Hepatocyte (in vitro differentiated cells): ENCODE measurements at regions not wholly inside any gene's neighbourhood (a gene's known extent, or its start where the extent isn't known, plus 50 kb on each side); places are given as distances from the start of the nearest gene placed in this dataset.
"Not testable (repeated sequence)": the region's sequence is repeated elsewhere in the genome, so short reads cannot be mapped to it uniquely, and the experiment has no call there.

ENCODE experiments used
- DNase-seq: peaks from one replicate; pipeline ENCODE4 v3.0.0-alpha.2; 2016; ENCODE audit warnings: low spot score
- H2AFZ ChIP-seq: fragments of 200-600 bp; sonication (generic); 2 replicates; pipeline ENCODE4 v1.6.0; 2016; ENCODE audit warnings: antibody characterized with exemption, mild to moderate bottlenecking
- H3K27ac ChIP-seq: fragments of 200-600 bp; sonication (generic); 2 replicates; pipeline ENCODE4 v1.5.1; 2016; ENCODE audit warnings: mild to moderate bottlenecking
- H3K27me3 ChIP-seq: fragments of 200-600 bp; sonication (generic); 2 replicates; pipeline ENCODE4 v1.6.1; 2016
- H3K36me3 ChIP-seq: fragments of 200-600 bp; sonication (generic); replicated peaks from 2 replicates; pipeline ENCODE4 v1.5.1; 2016; ENCODE audit warnings: low read depth; ENCODE audit not compliant: insufficient read depth
- H3K4me1 ChIP-seq: fragments of 200-600 bp; sonication (generic); 2 replicates; pipeline ENCODE4 v1.5.1; 2016; ENCODE audit warnings: mild to moderate bottlenecking, moderate library complexity; ENCODE audit not compliant: insufficient read depth
- H3K4me2 ChIP-seq: fragments of 200-600 bp; sonication (generic); 2 replicates; pipeline ENCODE4 v1.6.0; 2016
- H3K4me3 ChIP-seq: fragments of 200-600 bp; sonication (generic); 2 replicates; pipeline ENCODE4 v1.5.1; 2016; ENCODE audit warnings: mild to moderate bottlenecking
- H3K79me2 ChIP-seq: fragments of 200-600 bp; sonication (generic); 2 replicates; pipeline ENCODE4 v1.6.0; 2017; ENCODE audit warnings: mild to moderate bottlenecking
- H3K9me2 ChIP-seq: fragments of 200-600 bp; sonication (generic); replicated peaks from 2 replicates; pipeline ENCODE4 v1.6.0; 2017; ENCODE audit warnings: mild to moderate bottlenecking; ENCODE audit not compliant: insufficient read depth
- H3K9me3 ChIP-seq: fragments of 200-600 bp; sonication (generic); 2 replicates; pipeline ENCODE4 v1.5.1; 2016; ENCODE audit warnings: low read depth, mild to moderate bottlenecking
- H4K20me1 ChIP-seq: fragments of 200-600 bp; sonication (generic); 2 replicates; pipeline ENCODE4 v1.6.0; 2016; ENCODE audit warnings: mild to moderate bottlenecking; ENCODE audit not compliant: insufficient read depth, poor library complexity, severe bottlenecking
- CTCF ChIP-seq: fragments of 200-600 bp; sonication (generic); IDR thresholded peaks from 2 replicates; pipeline ENCODE4 v1.5.1; 2016; ENCODE audit warnings: antibody characterized with exemption, mild to moderate bottlenecking; ENCODE audit not compliant: poor library complexity
- EZH2 ChIP-seq: fragments of 200-600 bp; sonication (generic); IDR thresholded peaks from 2 replicates; pipeline ENCODE4 v1.6.1; 2016; ENCODE audit warnings: antibody characterized with exemption, mild to moderate bottlenecking, borderline replicate concordance
- EZH2phosphoT487 ChIP-seq: fragments of 200-600 bp; sonication (generic); IDR thresholded peaks from one replicate; pipeline ENCODE4 v1.6.1; 2018; ENCODE audit warnings: antibody characterized with exemption, mild to moderate bottlenecking, low read depth, moderate library complexity; ENCODE audit not compliant: unreplicated experiment, severe bottlenecking
- WGBS: methylation state at CpG from one replicate; pipeline ENCODE4 v1.1.6; 2016; ENCODE audit warnings: low lambda C conversion rate; ENCODE audit errors: missing lambda C conversion rate; 5-methylcytosine and 5-hydroxymethylcytosine counted together

- H3K36me3 ChIP-seq: no peaks in the 10 kb centered on the region
- 78% methylated on average over 3 of the region's 3 CpGs for WGBS
These were observed 197.5 kb downstream of the SOX4 start for GRCh38 chr6:21791056-21791455.

GRCh38 chr6:21791581-21791980, 198.0 kb downstream of the SOX4 start:
- Histone ChIP-seq H3K9me3 (no peaks in the 10 kb centered on the region), H3K79me2 (no peaks in the 10 kb centered on the region), H4K20me1 (no peaks in the 10 kb centered on the region), H3K27ac (no peak overlapping the region), H3K36me3 (no peaks in the 10 kb centered on the region), H3K4me1 (no peaks in the 10 kb centered on the region), H3K4me3 (no peak overlapping the region), H2AFZ (no peak overlapping the region), H3K9me2 (no peaks in the 10 kb centered on the region), H3K4me2 (no peak overlapping the region), H3K27me3 (no peaks in the 10 kb centered on the region)
- 42% methylated on average over 4 of the region's 4 CpGs for WGBS
- no peak for TF ChIP-seq EZH2
- TF ChIP-seq EZH2phosphoT487: no peak
- TF ChIP-seq CTCF: no peak
- DNase-seq: no peak

More at GRCh38 chr6:21791056-21791455, 197.5 kb downstream of the SOX4 start:
- H3K4me2 ChIP-seq: no peak overlapping the region
- no peaks in the 10 kb centered on the region for H3K4me1 ChIP-seq
- H3K4me3 ChIP-seq: no peak overlapping the region
- no peak overlapping the region for H3K27ac ChIP-seq
- TF ChIP-seq CTCF (no peak), EZH2phosphoT487 (no peak), EZH2 (no peak)
- H3K79me2 ChIP-seq: no peaks in the 10 kb centered on the region
- H3K9me2 ChIP-seq: no peaks in the 10 kb centered on the region
- H3K9me3 ChIP-seq: no peaks in the 10 kb centered on the region
- no peak for DNase-seq
- H3K27me3 ChIP-seq: no peaks in the 10 kb centered on the region
- H2AFZ ChIP-seq: no peak overlapping the region
- H4K20me1 ChIP-seq: no peaks in the 10 kb centered on the region

- Histone ChIP-seq H3K4me2 (no peak overlapping the region), H3K9me3 (no peaks in the 10 kb centered on the region)
- DNase-seq: no peak
These were observed 198.6 kb downstream of the SOX4 start for GRCh38 chr6:21792177-21792576.

GRCh38 chr6:21796979-21797378, 203.4 kb downstream of the SOX4 start:
- H3K9me2 ChIP-seq, H3K4me3 ChIP-seq, H3K79me2 ChIP-seq, H3K9me3 ChIP-seq, H4K20me1 ChIP-seq, H3K27ac ChIP-seq, H2AFZ ChIP-seq, H3K36me3 ChIP-seq, DNase-seq, H3K27me3 ChIP-seq, H3K4me2 ChIP-seq, H3K4me1 ChIP-seq: not testable (repeated sequence)
- no CpG with 5 or more reads among the region's 31 CpGs for WGBS

More at GRCh38 chr6:21792177-21792576, 198.6 kb downstream of the SOX4 start:
- Histone ChIP-seq H3K4me3 (no peak overlapping the region), H3K27ac (no peak overlapping the region), H3K36me3 (no peaks in the 10 kb centered on the region), H3K9me2 (no peaks in the 10 kb centered on the region), H3K4me1 (no peaks in the 10 kb centered on the region), H3K79me2 (no peaks in the 10 kb centered on the region), H2AFZ (no peak overlapping the region), H4K20me1 (no peaks in the 10 kb centered on the region), H3K27me3 (no peaks in the 10 kb centered on the region)
- WGBS: 99% methylated on average over 4 of the region's 4 CpGs
- TF ChIP-seq CTCF (no peak), EZH2phosphoT487 (no peak), EZH2 (no peak)
